Endothelial cell of umbilical vein (primary cell): ENCODE measurements at regions not wholly inside any gene's neighbourhood (a gene's known extent, or its start where the extent isn't known, plus 50 kb on each side); places are given as distances from the start of the nearest gene placed in this dataset.

ENCODE experiments used
- BruUV-seq: library from RNA; stranded (reverse); fragments of 400-500 nt; replicated peaks from 2 replicates; lab custom pipeline; 2021; lab: Mats Ljungman, UMichigan
- CTCF ChIA-PET: fragments of 300-600, 350-600 bp; sonication (Branson Sonifier 250); formaldehyde crosslinking; loops from one replicate; lab custom pipeline; 2021; ENCODE audit warnings: antibody characterized with exemption, inconsistent platforms; lab: Charles Lee
- POLR2A ChIA-PET: fragments of 300-600, 350-600 bp; sonication (Branson Sonifier 250); formaldehyde crosslinking; loops from one replicate; lab custom pipeline; 2021; ENCODE audit warnings: antibody characterized with exemption, inconsistent platforms; lab: Charles Lee
- DNase-seq: peaks from one replicate; pipeline ENCODE4 v3.0.0-alpha.2; 2011; ENCODE audit warnings: low read depth, low spot score
- FAIRE-seq: peaks from 2 replicates; lab custom pipeline; 2011; peaks lifted over from hg19 to GRCh38; lab: Jason Lieb, UNC
- H2AFZ ChIP-seq: 2 replicates; pipeline ENCODE4 v1.6.0; 2012; ENCODE audit warnings: low read depth, low read length, control low read depth, inconsistent platforms
- H3K27ac ChIP-seq: 2 replicates; pipeline ENCODE4 v1.5.1; 2011; ENCODE audit warnings: low read depth, mild to moderate bottlenecking, control low read depth, low read length, moderate library complexity; ENCODE audit not compliant: insufficient read depth
- H3K27me3 ChIP-seq, 2 experiments: 2 replicates each; pipeline versions ENCODE4 v1.6.0 to v1.6.1; 2011; ENCODE audit warnings: low read length in 2 of 2, mixed read lengths in 1 of 2; ENCODE audit not compliant: control insufficient read depth in 2 of 2, insufficient read depth in 2 of 2
- H3K36me3 ChIP-seq, 2 experiments: 2 replicates in 1 of 2; 3 replicates in 1 of 2; pipeline ENCODE4 v1.5.1; 2011; ENCODE audit warnings: low read length in 2 of 2, mild to moderate bottlenecking in 1 of 2, moderate library complexity in 1 of 2; ENCODE audit not compliant: control insufficient read depth in 2 of 2, insufficient read depth in 2 of 2; ENCODE audit errors: extremely low read depth in 1 of 2
- H3K4me1 ChIP-seq: 3 replicates; pipeline ENCODE4 v1.5.1; 2011; ENCODE audit warnings: mild to moderate bottlenecking, low read length; ENCODE audit not compliant: control insufficient read depth, insufficient read depth; ENCODE audit errors: extremely low read depth
- H3K4me2 ChIP-seq: 2 replicates; pipeline ENCODE4 v1.6.1; 2011; ENCODE audit warnings: low read length, control low read depth, mixed read lengths; ENCODE audit not compliant: insufficient read depth
- H3K4me3 ChIP-seq, 3 experiments: fragments of 200-600 bp in 1 of 3; sonication (generic), shearing (Covaris generic) in 1 of 3; replicated peaks in 1 of 3; 2 replicates each; pipeline ENCODE4 v1.5.1; 2011 to 2016; ENCODE audit warnings: control low read depth in 3 of 3, low read length in 3 of 3, mild to moderate bottlenecking in 2 of 3, inconsistent platforms in 1 of 3, low read depth in 1 of 3, moderate library complexity in 1 of 3; ENCODE audit not compliant: insufficient read depth in 1 of 3
- H3K79me2 ChIP-seq: 2 replicates; pipeline ENCODE4 v1.6.0; 2012; ENCODE audit warnings: low read length, inconsistent platforms; ENCODE audit not compliant: control insufficient read depth, insufficient read depth
- H3K9ac ChIP-seq: replicated peaks from 2 replicates; pipeline ENCODE3; 2011; ENCODE audit warnings: low read length, control low read depth; ENCODE audit not compliant: insufficient read depth; ENCODE audit errors: extremely low read depth
- H3K9me1 ChIP-seq: replicated peaks from 3 replicates; pipeline ENCODE4 v1.6.0; 2011; ENCODE audit warnings: mild to moderate bottlenecking, low read length; ENCODE audit not compliant: control insufficient read depth, insufficient read depth; ENCODE audit errors: extremely low read depth
- H3K9me3 ChIP-seq: replicated peaks from 2 replicates; pipeline ENCODE4 v1.5.1; 2012; ENCODE audit warnings: low read length, inconsistent platforms; ENCODE audit not compliant: control insufficient read depth, insufficient read depth
- H4K20me1 ChIP-seq: replicated peaks from 2 replicates; pipeline ENCODE3; 2011; ENCODE audit warnings: mild to moderate bottlenecking, low read length; ENCODE audit not compliant: control insufficient read depth, insufficient read depth; ENCODE audit errors: extremely low read depth
- EZH2 ChIP-seq: IDR thresholded peaks from 2 replicates; pipeline ENCODE4 v1.6.1; 2012; ENCODE audit warnings: borderline replicate concordance, low read depth, mild to moderate bottlenecking, moderate library complexity, low read length, inconsistent platforms; ENCODE audit not compliant: severe bottlenecking
- FOS ChIP-seq: IDR thresholded peaks from 2 replicates; pipeline ENCODE4 v1.6.1; 2011; ENCODE audit warnings: mild to moderate bottlenecking, low read length, moderate library complexity, borderline replicate concordance; ENCODE audit not compliant: insufficient read depth
- GATA2 ChIP-seq: IDR thresholded peaks from 2 replicates; pipeline ENCODE4 v1.7.0; 2011; ENCODE audit warnings: low read depth, mild to moderate bottlenecking, moderate library complexity, mixed read lengths, low read length; ENCODE audit not compliant: insufficient read length, insufficient read depth
- JUN ChIP-seq: IDR thresholded peaks from 2 replicates; pipeline ENCODE4 v1.6.1; 2011; ENCODE audit warnings: borderline replicate concordance, low read depth; ENCODE audit not compliant: insufficient read length, insufficient read depth
- MYC ChIP-seq: IDR thresholded peaks from one replicate; pipeline ENCODE4 v1.6.1; 2011; ENCODE audit warnings: mild to moderate bottlenecking, low read depth, low read length
- POLR2A ChIP-seq: IDR thresholded peaks from 2 replicates; pipeline ENCODE4 v1.6.1; 2012; ENCODE audit warnings: low read depth, mild to moderate bottlenecking, control low read depth, low read length
- POLR2AphosphoS5 ChIP-seq: IDR thresholded peaks from 2 replicates; pipeline ENCODE4 v1.6.1; 2012; ENCODE audit warnings: low read depth, mild to moderate bottlenecking, control low read depth, low read length, moderate library complexity; ENCODE audit not compliant: insufficient read depth
- dilution Hi-C: fragments of 300-500 bp; cut with MboI; formaldehyde crosslinking; loops from one replicate; pipeline ENCODE4 v1.15.0; 2019; ENCODE audit warnings: low sequenced_read_pairs; ENCODE audit not compliant: extremely low pct_ligation_motif_present
- intact Hi-C: fragments of 100-400 bp; cut with micrococcal nuclease; formaldehyde crosslinking; loops from one replicate; pipeline ENCODE4 v1.10.0; 2022
- TF ChIP-seq, protein P1 (sequence below), 2 donors: IDR thresholded peaks; 1 replicate in 1 of 2; 2 replicates in 1 of 2; pipeline ENCODE4 v1.5.1; 2011; ENCODE audit warnings: low read length in 2 of 2, mild to moderate bottlenecking in 2 of 2, moderate library complexity in 2 of 2, control low read depth in 1 of 2, inconsistent platforms in 1 of 2, low read depth in 1 of 2; ENCODE audit not compliant: insufficient read depth in 1 of 2; ENCODE audit errors: extremely low read depth in 1 of 2
- TF ChIP-seq, protein P2 (sequence below): IDR thresholded peaks from 2 replicates; pipeline ENCODE4 v1.6.1; 2011; ENCODE audit not compliant: insufficient read depth, insufficient read length

DNA sequence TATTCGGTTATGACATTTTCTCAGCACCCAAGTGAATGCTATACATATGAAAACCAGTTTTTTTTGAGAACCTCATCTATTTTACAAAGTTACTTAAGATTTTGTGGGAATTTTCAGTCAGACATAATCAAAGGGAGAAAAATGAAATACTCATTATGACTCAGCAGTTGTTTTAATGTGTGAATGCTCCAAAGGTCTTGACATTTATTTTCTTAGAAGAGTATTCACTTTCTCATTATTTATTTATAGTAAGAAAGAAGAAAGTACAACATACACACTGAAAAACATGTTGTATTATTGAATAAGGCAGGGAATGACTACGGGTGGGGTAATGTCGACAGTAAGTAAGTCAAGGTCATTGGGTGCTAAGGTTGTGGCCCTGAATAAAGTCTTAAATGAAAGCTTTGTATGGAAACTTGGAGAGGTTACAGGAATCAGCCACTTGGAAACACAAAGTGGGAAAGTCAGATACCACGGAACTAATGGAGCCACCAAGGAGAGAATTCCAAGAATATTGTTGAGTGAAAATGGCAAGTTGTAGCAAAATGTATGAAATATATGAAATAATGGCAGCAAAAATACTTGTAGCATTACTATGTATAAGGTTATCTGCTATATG, 844.5 kb downstream of the TBL1XR1 start:
- no peak overlapping the region for H3K4me2 ChIP-seq
- no peak for FAIRE-seq

More for the DNA sequence above, 844.5 kb downstream of the TBL1XR1 start:
- DNase-seq = peak; percentile 10
- Histone ChIP-seq H3K9me1 (no peaks in the 10 kb centered on the region), H3K27me3 (no peaks in the 10 kb centered on the region), H3K36me3 (no peaks in the 10 kb centered on the region), H3K79me2 (no peaks in the 10 kb centered on the region), H2AFZ (peak overlapping the region; percentile 67), H3K4me3 (no peak overlapping the region), H3K9ac (no peak overlapping the region), H4K20me1 (no peaks in the 10 kb centered on the region), H3K27ac (peak overlapping the region; percentile 11), H3K9me3 (no peaks in the 10 kb centered on the region), H3K4me1 (peaks cover 3% of the 10 kb centered on the region)
- dilution Hi-C loops = no loop called here
- ChIA-PET CTCF (no interaction called here), POLR2A (no interaction called here)
- intact Hi-C loops = no loop called here
- TF ChIP-seq, protein P1, sequence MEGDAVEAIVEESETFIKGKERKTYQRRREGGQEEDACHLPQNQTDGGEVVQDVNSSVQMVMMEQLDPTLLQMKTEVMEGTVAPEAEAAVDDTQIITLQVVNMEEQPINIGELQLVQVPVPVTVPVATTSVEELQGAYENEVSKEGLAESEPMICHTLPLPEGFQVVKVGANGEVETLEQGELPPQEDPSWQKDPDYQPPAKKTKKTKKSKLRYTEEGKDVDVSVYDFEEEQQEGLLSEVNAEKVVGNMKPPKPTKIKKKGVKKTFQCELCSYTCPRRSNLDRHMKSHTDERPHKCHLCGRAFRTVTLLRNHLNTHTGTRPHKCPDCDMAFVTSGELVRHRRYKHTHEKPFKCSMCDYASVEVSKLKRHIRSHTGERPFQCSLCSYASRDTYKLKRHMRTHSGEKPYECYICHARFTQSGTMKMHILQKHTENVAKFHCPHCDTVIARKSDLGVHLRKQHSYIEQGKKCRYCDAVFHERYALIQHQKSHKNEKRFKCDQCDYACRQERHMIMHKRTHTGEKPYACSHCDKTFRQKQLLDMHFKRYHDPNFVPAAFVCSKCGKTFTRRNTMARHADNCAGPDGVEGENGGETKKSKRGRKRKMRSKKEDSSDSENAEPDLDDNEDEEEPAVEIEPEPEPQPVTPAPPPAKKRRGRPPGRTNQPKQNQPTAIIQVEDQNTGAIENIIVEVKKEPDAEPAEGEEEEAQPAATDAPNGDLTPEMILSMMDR (IDR thresholded peaks at IDR 0.05; ENCODE audit: extremely low read depth in 1 of 2, insufficient read depth in 1 of 2, low read depth in 1 of 2, low read length in 2 of 2) = no peak
- TF ChIP-seq GATA2 (no peak), MYC (no peak), EZH2 (no peak), POLR2A (no peak), JUN (no peak), POLR2AphosphoS5 (no peak), FOS (no peak)
- TF ChIP-seq, protein P2, sequence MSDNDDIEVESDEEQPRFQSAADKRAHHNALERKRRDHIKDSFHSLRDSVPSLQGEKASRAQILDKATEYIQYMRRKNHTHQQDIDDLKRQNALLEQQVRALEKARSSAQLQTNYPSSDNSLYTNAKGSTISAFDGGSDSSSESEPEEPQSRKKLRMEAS = no peak
- no TSS peak for BruUV-seq
